HG02840 (cell line): ENCODE measurements at regions not wholly inside any gene's neighbourhood (a gene's known extent, or its start where the extent isn't known, plus 50 kb on each side); places are given as distances from the start of the nearest gene placed in this dataset.
A peak's percentile ranks its signal among the peaks of the same experiment; 100 is the strongest.

ENCODE experiments used
- ATAC-seq: cut with Tn5 transposase; IDR thresholded peaks from one replicate; pipeline ENCODE4 v1.9.1; 2021; ENCODE audit warnings: mild to moderate bottlenecking, moderate library complexity, moderate number of reproducible peaks; ENCODE audit not compliant: unreplicated experiment, low FRiP score

- no peak for ATAC-seq
Measured at GRCh38 chr1:239861985-239862384, 229.7 kb upstream of the FMN2 start.

- no peak for ATAC-seq
Measured at GRCh38 chr1:239868058-239868832, 223.4 kb upstream of the FMN2 start.

GRCh38 chr1:239870194-239870593 lies 221.5 kb upstream of the FMN2 start:
- ATAC-seq, result no peak

GRCh38 chr1:239872626-239873025 lies 219.1 kb upstream of the FMN2 start:
- ATAC-seq, result no peak

GRCh38 chr1:239874831-239875230 lies 216.9 kb upstream of the FMN2 start:
- ATAC-seq, result no peak

- ATAC-seq, result no peak
Measured at GRCh38 chr1:239879321-239880170, 212.1 kb upstream of the FMN2 start.

GRCh38 chr1:239882967-239883366 lies 208.7 kb upstream of the FMN2 start:
- ATAC-seq, result no peak

GRCh38 chr1:239884796-239885195 lies 206.9 kb upstream of the FMN2 start:
- ATAC-seq, result no peak

GRCh38 chr1:239886266-239886665 lies 205.4 kb upstream of the FMN2 start:
- ATAC-seq, result no peak

GRCh38 chr1:239888639-239889038 lies 203.0 kb upstream of the FMN2 start:
- ATAC-seq, result no peak

GRCh38 chr1:239891621-239892358 lies 199.9 kb upstream of the FMN2 start:
- no peak for ATAC-seq

GRCh38 chr1:239892602-239893001 lies 199.1 kb upstream of the FMN2 start:
- ATAC-seq, result no peak

- no peak for ATAC-seq
Measured at GRCh38 chr1:239893127-239893731, 198.5 kb upstream of the FMN2 start.

- ATAC-seq, result no peak
Measured at GRCh38 chr1:239896569-239896968, 195.1 kb upstream of the FMN2 start.

GRCh38 chr1:239896980-239897379 lies 194.7 kb upstream of the FMN2 start:
- ATAC-seq, result no peak

- no peak for ATAC-seq
Measured at GRCh38 chr1:239897458-239897857, 194.2 kb upstream of the FMN2 start.

- peak; percentile 79 for ATAC-seq
Measured at GRCh38 chr1:239898062-239898730, 193.5 kb upstream of the FMN2 start.

GRCh38 chr1:239899747-239900146 lies 191.9 kb upstream of the FMN2 start:
- ATAC-seq, result no peak

- no peak for ATAC-seq
Measured at GRCh38 chr1:239906394-239906793, 185.3 kb upstream of the FMN2 start.

GRCh38 chr1:239909898-239910297 lies 181.8 kb upstream of the FMN2 start:
- no peak for ATAC-seq
